Suprapubic skin (tissue), 4 donors: ENCODE measurements at regions not wholly inside any gene's neighbourhood (a gene's known extent, or its start where the extent isn't known, plus 50 kb on each side); places are given as distances from the start of the nearest gene placed in this dataset.

ENCODE experiments used
- DNase-seq, 2 donors: peaks; one replicate each; pipeline ENCODE4 v3.0.0-alpha.2; 2019; ENCODE audit warnings: low spot score in 2 of 2
- H3K27ac ChIP-seq: fragments of 200-600 bp; sonication (generic); one replicate; pipeline ENCODE4 v1.5.1; 2019
- H3K27me3 ChIP-seq: fragments of 200-600 bp; sonication (generic); one replicate; pipeline ENCODE4 v1.5.1; 2019
- H3K36me3 ChIP-seq: fragments of 200-600 bp; sonication (generic); one replicate; pipeline ENCODE4 v1.5.1; 2019
- H3K4me1 ChIP-seq: fragments of 200-600 bp; sonication (generic); one replicate; pipeline ENCODE4 v1.5.1; 2019
- H3K4me3 ChIP-seq: fragments of 200-600 bp; sonication (generic); one replicate; pipeline ENCODE4 v1.5.1; 2019; ENCODE audit warnings: mild to moderate bottlenecking
- H3K9me3 ChIP-seq: fragments of 200-600 bp; sonication (generic); one replicate; pipeline ENCODE4 v1.5.1; 2019
- CTCF ChIP-seq, 2 donors: fragments of 200-600 bp in 1 of 2; fragments of 450-650 bp in 1 of 2; sonication (generic) in 1 of 2; IDR thresholded peaks; one replicate each; pipeline ENCODE4 v1.5.1; 2016 to 2019; ENCODE audit warnings: antibody characterized with exemption in 2 of 2, mild to moderate bottlenecking in 1 of 2, moderate library complexity in 1 of 2
- EP300 ChIP-seq: sonication (generic); formaldehyde crosslinking; IDR thresholded peaks from one replicate; pipeline ENCODE4 v1.6.1; 2017; ENCODE audit warnings: antibody characterized with exemption
- POLR2A ChIP-seq, 2 donors: fragments of 450-650 bp; IDR thresholded peaks; one replicate each; pipeline ENCODE4 v1.6.1; 2017; ENCODE audit warnings: antibody characterized with exemption in 2 of 2, mild to moderate bottlenecking in 2 of 2, moderate library complexity in 2 of 2
- POLR2AphosphoS5 ChIP-seq, 3 donors: sonication (generic); formaldehyde crosslinking; IDR thresholded peaks; one replicate each; pipeline ENCODE4 v1.6.1; 2017; ENCODE audit warnings: antibody characterized with exemption in 3 of 3
- WGBS: methylation state at CpG from one replicate; pipeline ENCODE4 v1.1.5; 2018; 5-methylcytosine and 5-hydroxymethylcytosine counted together

- 89% methylated on average over 2 of the region's 2 CpGs for WGBS
- no peaks in the 10 kb centered on the region for H3K27me3 ChIP-seq
- no peaks in the 10 kb centered on the region for H3K4me1 ChIP-seq
- no peak overlapping the region for H3K27ac ChIP-seq
- H3K36me3 ChIP-seq = no peaks in the 10 kb centered on the region
- no peak overlapping the region for H3K4me3 ChIP-seq
- no peak for DNase-seq
- no peaks in the 10 kb centered on the region for H3K9me3 ChIP-seq
- TF ChIP-seq POLR2A (IDR thresholded peaks at IDR 0.05) = no peak
- TF ChIP-seq CTCF (IDR thresholded peaks at IDR 0.05) = no peak
- TF ChIP-seq POLR2AphosphoS5 (IDR thresholded peaks at IDR 0.05) = no peak
- TF ChIP-seq EP300 = no peak
These were observed 93.7 kb downstream of the ELAPOR2 start for GRCh38 chr7:86965727-86966120.

- 69% methylated on average over 4 of the region's 4 CpGs for WGBS
- no peak overlapping the region for H3K27ac ChIP-seq
These were observed 94.3 kb downstream of the ELAPOR2 start for GRCh38 chr7:86964973-86965726.

GRCh38 chr7:86963599-86964230 lies 95.7 kb downstream of the ELAPOR2 start:
- no peak for DNase-seq
- TF ChIP-seq CTCF (IDR thresholded peaks at IDR 0.05) = no peak
- TF ChIP-seq EP300 = no peak
- TF ChIP-seq POLR2AphosphoS5 (IDR thresholded peaks at IDR 0.05) = no peak
- TF ChIP-seq POLR2A (IDR thresholded peaks at IDR 0.05) = no peak
- H3K9me3 ChIP-seq = no peaks in the 10 kb centered on the region
- no peaks in the 10 kb centered on the region for H3K36me3 ChIP-seq
- no peaks in the 10 kb centered on the region for H3K4me1 ChIP-seq
- no peaks in the 10 kb centered on the region for H3K27me3 ChIP-seq
- WGBS = 75% methylated on average over 2 of the region's 2 CpGs
- no peak overlapping the region for H3K27ac ChIP-seq
- H3K4me3 ChIP-seq = no peak overlapping the region

More at GRCh38 chr7:86964973-86965726, 94.3 kb downstream of the ELAPOR2 start:
- Histone ChIP-seq H3K4me3 (no peak overlapping the region), H3K36me3 (no peaks in the 10 kb centered on the region), H3K4me1 (no peaks in the 10 kb centered on the region), H3K9me3 (no peaks in the 10 kb centered on the region), H3K27me3 (no peaks in the 10 kb centered on the region)
- no peak for DNase-seq
- TF ChIP-seq CTCF (IDR thresholded peaks at IDR 0.05) (no peak), POLR2AphosphoS5 (IDR thresholded peaks at IDR 0.05) (no peak), EP300 (no peak), POLR2A (IDR thresholded peaks at IDR 0.05) (no peak)

GRCh38 chr7:86962623-86963022 lies 96.8 kb downstream of the ELAPOR2 start:
- 88% methylated on average over 3 of the region's 3 CpGs for WGBS
- TF ChIP-seq POLR2AphosphoS5 (IDR thresholded peaks at IDR 0.05) (no peak), EP300 (no peak), POLR2A (IDR thresholded peaks at IDR 0.05) (no peak), CTCF (IDR thresholded peaks at IDR 0.05) (no peak)
- no peaks in the 10 kb centered on the region for H3K4me1 ChIP-seq
- no peak for DNase-seq
- H3K36me3 ChIP-seq = no peaks in the 10 kb centered on the region
- H3K9me3 ChIP-seq = no peaks in the 10 kb centered on the region
- H3K27ac ChIP-seq = no peak overlapping the region
- H3K4me3 ChIP-seq = no peak overlapping the region
- no peaks in the 10 kb centered on the region for H3K27me3 ChIP-seq

GRCh38 chr7:86961686-86962085 lies 97.8 kb downstream of the ELAPOR2 start:
- WGBS = 82% methylated on average over 1 of the region's 1 CpG

More at GRCh38 chr7:86961686-86962085, 97.8 kb downstream of the ELAPOR2 start:
- no peaks in the 10 kb centered on the region for H3K4me1 ChIP-seq
- H3K4me3 ChIP-seq = no peak overlapping the region
- no peaks in the 10 kb centered on the region for H3K36me3 ChIP-seq
- no peak for DNase-seq
- no peak overlapping the region for H3K27ac ChIP-seq
- no peaks in the 10 kb centered on the region for H3K9me3 ChIP-seq
- no peak for TF ChIP-seq EP300
- TF ChIP-seq POLR2AphosphoS5 (IDR thresholded peaks at IDR 0.05) = no peak
- no peak for TF ChIP-seq POLR2A (IDR thresholded peaks at IDR 0.05)
- TF ChIP-seq CTCF (IDR thresholded peaks at IDR 0.05) = no peak
- H3K27me3 ChIP-seq = no peaks in the 10 kb centered on the region
